Thyroid gland (tissue), 4 donors: ENCODE measurements at regions not wholly inside any gene's neighbourhood (a gene's known extent, or its start where the extent isn't known, plus 50 kb on each side); places are given as distances from the start of the nearest gene placed in this dataset.
"Not testable (repeated sequence)": the region's sequence is repeated elsewhere in the genome, so short reads cannot be mapped to it uniquely, and the experiment has no call there.

Experiments used
- POLR2A ChIP-seq, 2 donors: fragments of 450-650 bp; IDR thresholded peaks; one replicate each; pipeline ENCODE4 v1.6.1; 2017; ENCODE audit warnings: antibody characterized with exemption in 2 of 2, mild to moderate bottlenecking in 2 of 2, moderate library complexity in 1 of 2
- TF ChIP-seq, protein P1 (sequence below), 6 experiments: fragments of 200-600 bp in 3 of 6; fragments of 450-650 bp in 3 of 6; sonication (generic) in 3 of 6; IDR thresholded peaks; one replicate each; pipeline ENCODE4 v1.5.1; 2016 to 2019; ENCODE audit warnings: antibody characterized with exemption in 6 of 6, mild to moderate bottlenecking in 2 of 6, inconsistent platforms in 1 of 6, moderate library complexity in 1 of 6

DNA sequence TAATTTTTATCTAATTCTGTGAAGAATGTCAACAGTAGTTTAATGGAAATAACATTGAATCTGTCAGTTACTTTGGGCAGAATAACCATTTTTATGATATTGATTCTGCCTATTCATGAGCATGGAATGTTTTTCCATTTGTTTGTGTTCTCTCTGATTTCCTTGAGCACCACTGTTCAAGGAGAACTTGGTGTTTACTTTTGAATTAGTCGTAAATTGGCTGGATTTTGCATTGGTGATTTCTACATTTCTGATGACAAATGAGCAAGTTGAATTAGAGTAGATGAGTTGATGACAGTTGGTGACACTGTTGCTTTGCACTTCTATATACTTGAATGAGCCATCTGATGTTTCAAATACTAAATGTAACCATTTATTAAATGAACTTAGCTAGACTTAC is 1007.3 kb upstream of the ADAMTS5 start:
- not testable (repeated sequence) for TF ChIP-seq POLR2A (IDR thresholded peaks at IDR 0.05)
- TF ChIP-seq, protein P1, sequence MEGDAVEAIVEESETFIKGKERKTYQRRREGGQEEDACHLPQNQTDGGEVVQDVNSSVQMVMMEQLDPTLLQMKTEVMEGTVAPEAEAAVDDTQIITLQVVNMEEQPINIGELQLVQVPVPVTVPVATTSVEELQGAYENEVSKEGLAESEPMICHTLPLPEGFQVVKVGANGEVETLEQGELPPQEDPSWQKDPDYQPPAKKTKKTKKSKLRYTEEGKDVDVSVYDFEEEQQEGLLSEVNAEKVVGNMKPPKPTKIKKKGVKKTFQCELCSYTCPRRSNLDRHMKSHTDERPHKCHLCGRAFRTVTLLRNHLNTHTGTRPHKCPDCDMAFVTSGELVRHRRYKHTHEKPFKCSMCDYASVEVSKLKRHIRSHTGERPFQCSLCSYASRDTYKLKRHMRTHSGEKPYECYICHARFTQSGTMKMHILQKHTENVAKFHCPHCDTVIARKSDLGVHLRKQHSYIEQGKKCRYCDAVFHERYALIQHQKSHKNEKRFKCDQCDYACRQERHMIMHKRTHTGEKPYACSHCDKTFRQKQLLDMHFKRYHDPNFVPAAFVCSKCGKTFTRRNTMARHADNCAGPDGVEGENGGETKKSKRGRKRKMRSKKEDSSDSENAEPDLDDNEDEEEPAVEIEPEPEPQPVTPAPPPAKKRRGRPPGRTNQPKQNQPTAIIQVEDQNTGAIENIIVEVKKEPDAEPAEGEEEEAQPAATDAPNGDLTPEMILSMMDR (IDR thresholded peaks at IDR 0.05), result not testable (repeated sequence)
